GM23338 (cell line): ENCODE measurements at regions not wholly inside any gene's neighbourhood (a gene's known extent, or its start where the extent isn't known, plus 50 kb on each side); places are given as distances from the start of the nearest gene placed in this dataset.
A peak's percentile ranks its signal among the peaks of the same experiment; 100 is the strongest.

Experiments
- ATAC-seq: fragments of 200-7000 bp; cut with Tn5 transposase; 3 replicates; pipeline ENCODE4 v1.9.1; 2020
- DNase-seq: peaks from one replicate; pipeline ENCODE4 v3.0.0-alpha.2; 2015; ENCODE audit warnings: low spot score
- H2AFZ ChIP-seq: fragments of 200-600 bp; sonication (generic); 2 replicates; pipeline ENCODE4 v1.8.0; 2016; ENCODE audit warnings: antibody characterized with exemption, mild to moderate bottlenecking, moderate library complexity
- H3F3A ChIP-seq: fragments of 200-600 bp; sonication (generic); replicated peaks from 2 replicates; pipeline ENCODE4 v1.8.0; 2017; ENCODE audit warnings: antibody characterized with exemption, mixed run types, low read depth
- H3K27ac ChIP-seq: fragments of 200-600 bp; sonication (generic); 2 replicates; pipeline ENCODE4 v1.6.1; 2016; ENCODE audit warnings: low read depth
- H3K27me3 ChIP-seq: fragments of 200-600 bp; sonication (generic); 2 replicates; pipeline ENCODE4 v1.8.0; 2016; ENCODE audit warnings: mild to moderate bottlenecking, mixed run types, moderate library complexity; ENCODE audit not compliant: insufficient read depth
- H3K36me3 ChIP-seq: fragments of 200-600 bp; sonication (generic); 2 replicates; pipeline ENCODE4 v1.8.0; 2016; ENCODE audit warnings: mild to moderate bottlenecking; ENCODE audit not compliant: insufficient read depth
- H3K4me1 ChIP-seq: fragments of 200-600 bp; sonication (generic); 2 replicates; pipeline ENCODE4 v1.8.0; 2016; ENCODE audit warnings: mild to moderate bottlenecking, moderate library complexity; ENCODE audit not compliant: insufficient read depth
- H3K4me2 ChIP-seq: fragments of 200-600 bp; sonication (generic); 2 replicates; pipeline ENCODE4 v1.7.1; 2017; ENCODE audit warnings: mixed run types
- H3K4me3 ChIP-seq: fragments of 200-600 bp; sonication (generic); 2 replicates; pipeline ENCODE4 v1.6.1; 2016; ENCODE audit warnings: mixed run types
- H3K79me2 ChIP-seq: fragments of 200-600 bp; sonication (generic); replicated peaks from 2 replicates; pipeline ENCODE4 v1.8.0; 2017; ENCODE audit warnings: mild to moderate bottlenecking; ENCODE audit not compliant: insufficient read depth
- H3K9me2 ChIP-seq: fragments of 200-600 bp; sonication (generic); 2 replicates; pipeline ENCODE4 v1.8.0; 2017; ENCODE audit not compliant: insufficient read depth
- H4K20me1 ChIP-seq: fragments of 200-600 bp; sonication (generic); replicated peaks from 2 replicates; pipeline ENCODE4 v1.8.0; 2017; ENCODE audit warnings: mild to moderate bottlenecking; ENCODE audit not compliant: insufficient read depth
- H3K27ac Mint-ChIP-seq: 2 replicates; pipeline ENCODE4 v1.8.0; 2020; ENCODE audit warnings: inconsistent platforms, mild to moderate bottlenecking, moderate library complexity, mixed read lengths
- H3K27me3 Mint-ChIP-seq: 3 replicates; pipeline ENCODE4 v1.8.0; 2022; ENCODE audit warnings: low read depth, mild to moderate bottlenecking, moderate library complexity, mixed read lengths, inconsistent platforms; ENCODE audit not compliant: insufficient read depth, poor library complexity
- H3K36me3 Mint-ChIP-seq: 3 replicates; pipeline ENCODE4 v1.8.0; 2021; ENCODE audit warnings: low read depth, mild to moderate bottlenecking, inconsistent platforms, moderate library complexity, mixed read lengths
- H3K4me1 Mint-ChIP-seq: 3 replicates; pipeline ENCODE4 v1.8.0; 2020; ENCODE audit warnings: mild to moderate bottlenecking, inconsistent platforms, mixed read lengths
- H3K4me3 Mint-ChIP-seq: 3 replicates; pipeline ENCODE4 v1.8.0; 2021; ENCODE audit warnings: moderate library complexity, mild to moderate bottlenecking, inconsistent platforms, mixed read lengths
- H3K9me3 Mint-ChIP-seq: 3 replicates; pipeline ENCODE4 v1.8.0; 2020; ENCODE audit warnings: moderate library complexity, mild to moderate bottlenecking, inconsistent platforms, mixed read lengths
- CTCF ChIP-seq, 2 experiments: fragments of 200-600 bp in 1 of 2; sonication (generic) in 1 of 2; conservative IDR thresholded peaks; 2 replicates each; pipeline versions ENCODE4 v1.5.1 to v1.6.1; 2016 to 2017; ENCODE audit warnings: antibody characterized with exemption in 2 of 2, low read depth in 2 of 2, mild to moderate bottlenecking in 2 of 2, moderate library complexity in 1 of 2
- EZH2phosphoT487 ChIP-seq: fragments of 200-600 bp; sonication (generic); IDR thresholded peaks from one replicate; pipeline ENCODE4 v1.8.1; 2018; ENCODE audit warnings: antibody characterized with exemption; ENCODE audit not compliant: unreplicated experiment
- JUNB ChIP-seq: IDR thresholded peaks from one replicate; pipeline ENCODE4 v1.6.1; 2016; ENCODE audit warnings: antibody characterized with exemption; ENCODE audit not compliant: unreplicated experiment
- NANOG ChIP-seq: IDR thresholded peaks from 2 replicates; pipeline ENCODE4 v1.6.1; 2016; ENCODE audit warnings: antibody characterized with exemption, borderline replicate concordance
- STAT1 ChIP-seq: IDR thresholded peaks from one replicate; pipeline ENCODE4 v1.6.1; 2016; ENCODE audit warnings: antibody characterized with exemption; ENCODE audit not compliant: unreplicated experiment
- ZNF114 ChIP-seq: fragments of 250-450 bp; sonication (Bioruptor Pico); IDR thresholded peaks from 2 replicates; pipeline ENCODE4 v1.5.0; 2020; ENCODE audit warnings: mild to moderate bottlenecking, moderate library complexity
- ZNF462 ChIP-seq: fragments of 250-450 bp; sonication (Bioruptor Pico); IDR thresholded peaks from 2 replicates; pipeline ENCODE4 v1.5.0; 2020; ENCODE audit warnings: mild to moderate bottlenecking, moderate library complexity

DNA sequence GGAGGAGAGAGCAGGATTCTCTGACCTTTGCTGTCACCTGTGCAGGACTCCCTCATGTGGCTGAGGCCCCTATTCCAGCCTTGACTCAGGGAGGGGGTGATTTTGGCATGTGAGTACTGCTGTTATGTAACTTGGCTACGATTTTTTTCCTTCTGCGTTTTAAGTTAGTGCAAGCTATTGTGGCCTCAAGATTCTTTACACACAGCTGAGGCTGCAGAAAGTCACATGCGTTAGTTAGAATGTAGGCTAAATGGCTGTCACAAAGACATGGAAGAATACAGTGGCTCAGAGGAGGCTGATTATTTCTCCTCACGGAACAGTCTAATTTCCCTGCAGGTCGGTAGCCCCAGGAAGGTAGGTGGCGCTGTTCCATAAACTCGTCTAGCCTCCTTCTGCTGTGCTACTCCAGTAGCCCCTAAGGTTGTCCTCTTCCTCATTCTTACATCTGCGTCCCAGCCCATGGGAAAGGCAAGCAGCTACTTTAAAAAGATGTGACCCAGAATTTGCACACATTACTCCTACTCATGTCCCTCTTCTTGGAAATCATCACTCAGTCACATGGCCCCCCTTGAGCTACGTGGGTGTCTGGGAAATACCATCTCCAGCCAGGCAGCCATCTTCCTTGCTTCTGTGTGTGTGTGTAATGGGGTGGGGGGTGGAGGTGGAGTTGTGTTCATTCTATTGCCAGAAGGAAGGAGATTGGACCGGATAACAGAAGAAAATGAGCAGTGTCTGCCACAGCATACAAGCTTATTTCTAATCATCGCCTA, 486.6 kb downstream of the CCDC171 start:
- H3K27me3 Mint-ChIP-seq, result peaks cover 5% of the 10 kb centered on the region
- no peak overlapping the region for H3K4me2 ChIP-seq
- peak overlapping the region; percentile 57; the same call in 1 of the 2 replicates for H2AFZ ChIP-seq
- no peaks in the 10 kb centered on the region; the same call in 2 of the 3 replicates for H3K9me3 Mint-ChIP-seq
- H3K79me2 ChIP-seq, result no peaks in the 10 kb centered on the region
- no peaks in the 10 kb centered on the region for H3K36me3 ChIP-seq
- peak; percentile 90 for DNase-seq
- H3K4me1 Mint-ChIP-seq, result peaks cover 21% of the 10 kb centered on the region
- peak; percentile 87 for ATAC-seq
- H3K36me3 Mint-ChIP-seq, result no peaks in the 10 kb centered on the region
- no peaks in the 10 kb centered on the region for H3K4me1 ChIP-seq
- H3K9me2 ChIP-seq, result peaks cover 7% of the 10 kb centered on the region; the same call in 1 of the 2 replicates
- H3K27me3 ChIP-seq, result no peaks in the 10 kb centered on the region
- no peaks in the 10 kb centered on the region for H3F3A ChIP-seq
- TF ChIP-seq EZH2phosphoT487, result no peak
- no peak for TF ChIP-seq NANOG
- TF ChIP-seq ZNF462 (CRISPR knock-in tag), result peak; percentile 77
- TF ChIP-seq STAT1, result no peak
- no peak for TF ChIP-seq ZNF114 (CRISPR knock-in tag)
- no peak for TF ChIP-seq JUNB
- TF ChIP-seq CTCF (conservative IDR thresholded peaks at IDR 0.05; ENCODE audit: low read depth in 2 of 2), result peak; percentile 74 to 82
- no peak overlapping the region for H3K27ac ChIP-seq
- H4K20me1 ChIP-seq, result no peaks in the 10 kb centered on the region
- no peak overlapping the region for H3K4me3 ChIP-seq
- no peak overlapping the region for H3K4me3 Mint-ChIP-seq
- H3K27ac Mint-ChIP-seq, result peak overlapping the region; percentile 33; the same call in 1 of the 2 replicates
